Epithelial cell of proximal tubule (primary cell): ENCODE measurements at regions not wholly inside any gene's neighbourhood (a gene's known extent, or its start where the extent isn't known, plus 50 kb on each side); places are given as distances from the start of the nearest gene placed in this dataset.

Source experiments
- DNase-seq: peaks from one replicate; pipeline ENCODE4 v3.0.0-alpha.2; 2011; ENCODE audit warnings: low read depth
- H3K4me3 ChIP-seq: 2 replicates; pipeline ENCODE4 v1.5.1; 2011; ENCODE audit warnings: low read depth, mild to moderate bottlenecking, low read length
- CTCF ChIP-seq: conservative IDR thresholded peaks from 2 replicates; pipeline ENCODE4 v1.5.1; 2012; ENCODE audit warnings: low read depth, mild to moderate bottlenecking, low read length

- DNase-seq: no peak
- no peak overlapping the region for H3K4me3 ChIP-seq
- no peak for TF ChIP-seq CTCF
These were observed 1117.3 kb downstream of the PCDH18 start for GRCh38 chr4:136414981-136415380.

DNA sequence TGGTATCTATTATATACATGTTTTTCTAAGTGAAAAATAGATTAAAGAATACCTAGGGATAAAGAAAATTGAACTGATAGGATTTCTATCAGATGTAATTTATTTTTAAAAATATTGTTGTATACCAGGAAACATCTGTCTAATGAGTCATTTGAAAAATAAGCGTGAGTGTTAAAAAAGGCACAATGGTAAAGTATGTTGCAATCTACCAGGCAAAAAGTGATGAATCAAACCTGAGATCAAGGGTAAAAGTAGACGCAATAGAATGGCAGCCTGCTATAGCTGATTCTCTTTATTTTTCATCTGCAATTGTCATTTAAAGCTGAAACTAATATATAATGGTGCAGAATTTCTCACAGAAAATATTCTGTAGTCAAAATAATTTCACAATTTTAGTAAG lies 1119.6 kb downstream of the PCDH18 start:
- TF ChIP-seq CTCF: no peak
- DNase-seq: peak; percentile 18
- no peak overlapping the region for H3K4me3 ChIP-seq

GRCh38 chr4:136400829-136401228 lies 1131.5 kb downstream of the PCDH18 start:
- DNase-seq: no peak
- H3K4me3 ChIP-seq: no peak overlapping the region
- peak; percentile 31 for TF ChIP-seq CTCF

- DNase-seq: no peak
- TF ChIP-seq CTCF: no peak
- H3K4me3 ChIP-seq: no peak overlapping the region
These were observed 1137.0 kb downstream of the PCDH18 start for GRCh38 chr4:136395212-136395722.

- TF ChIP-seq CTCF: no peak
- H3K4me3 ChIP-seq: no peak overlapping the region
- DNase-seq: no peak
These were observed 1139.7 kb downstream of the PCDH18 start for GRCh38 chr4:136392576-136392975.

DNA sequence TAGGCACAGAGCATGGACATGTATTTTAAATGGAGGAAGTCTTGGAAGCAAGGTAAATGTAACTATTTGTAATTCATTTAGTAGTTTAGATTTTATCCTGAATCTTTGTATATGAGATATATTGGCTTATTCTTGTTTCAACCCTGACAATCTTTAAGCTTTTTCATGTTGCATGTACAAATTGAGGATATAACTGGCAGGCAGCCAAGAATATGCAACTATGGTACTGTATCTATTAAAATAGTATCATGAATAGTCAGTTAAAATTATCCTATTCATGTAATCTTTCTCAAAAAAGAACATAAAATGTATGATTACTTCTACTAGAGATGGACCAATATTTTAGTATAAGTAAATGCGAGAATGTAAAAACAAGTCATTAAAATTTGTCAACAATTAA lies 1141.5 kb downstream of the PCDH18 start:
- no peak for TF ChIP-seq CTCF
- H3K4me3 ChIP-seq: no peak overlapping the region
- no peak for DNase-seq

GRCh38 chr4:136383082-136383481 lies 1149.2 kb downstream of the PCDH18 start:
- TF ChIP-seq CTCF: no peak
- DNase-seq: peak; percentile 31

More at GRCh38 chr4:136383082-136383481, 1149.2 kb downstream of the PCDH18 start:
- no peak overlapping the region for H3K4me3 ChIP-seq
